ENCODE measurements at regions not wholly inside any gene's neighbourhood (a gene's known extent, or its start where the extent isn't known, plus 50 kb on each side); places are given as distances from the start of the nearest gene placed in this dataset.

- TF ChIP-seq EP300 (conservative IDR thresholded peaks at IDR 0.05; ENCODE audit: poor library complexity, severe bottlenecking) (no peak), MXI1 (conservative IDR thresholded peaks at IDR 0.05; ENCODE audit: poor library complexity, severe bottlenecking) (no peak), CTCF (IDR thresholded peaks at IDR 0.05; ENCODE audit: poor library complexity, severe bottlenecking) (no peak), EZH2 (IDR thresholded peaks at IDR 0.05; ENCODE audit: borderline replicate concordance, insufficient read depth, low read length, poor library complexity, severe bottlenecking) (no peak), TAF1 (IDR thresholded peaks at IDR 0.05; ENCODE audit: low read depth) (no peak), SMC3 (conservative IDR thresholded peaks at IDR 0.05; ENCODE audit: poor library complexity) (no peak)
Observed at GRCh38 chr6:40183902-40184301, 249.6 kb upstream of the MOCS1 start.

Measured in neural cell (in vitro differentiated cells).